Right lobe of liver (tissue), 6 donors: ENCODE measurements at regions not wholly inside any gene's neighbourhood (a gene's known extent, or its start where the extent isn't known, plus 50 kb on each side); places are given as distances from the start of the nearest gene placed in this dataset.
"Not testable (repeated sequence)": the region's sequence is repeated elsewhere in the genome, so short reads cannot be mapped to it uniquely, and the experiment has no call there.

ENCODE experiments used
- ATAC-seq, 4 donors: fragments of 200-7000 bp; cut with Tn5 transposase; one replicate each; pipeline ENCODE4 v1.9.1; 2020; ENCODE audit warnings: mild to moderate bottlenecking in 4 of 4, moderate library complexity in 4 of 4
- DNase-seq, 3 donors: peaks; one replicate each; pipeline ENCODE4 v3.0.0-alpha.2; 2020
- H3K27ac ChIP-seq, 3 donors: fragments of 200-600 bp; one replicate each; pipeline ENCODE4 v1.8.0; 2022
- H3K27me3 ChIP-seq, 2 donors: fragments of 200-600 bp; one replicate each; pipeline ENCODE4 v1.8.0; 2022
- H3K36me3 ChIP-seq, 4 donors: fragments of 200-600 bp; sonication (generic) in 1 of 4; one replicate each; pipeline versions ENCODE4 v1.5.1 to v1.8.0; 2017 to 2022; ENCODE audit warnings: control low read depth in 1 of 4
- H3K4me1 ChIP-seq, 4 donors: fragments of 200-600 bp; sonication (generic) in 1 of 4; one replicate each; pipeline versions ENCODE4 v1.5.1 to v1.8.0; 2017 to 2022; ENCODE audit warnings: control low read depth in 1 of 4
- H3K4me3 ChIP-seq, 3 donors: fragments of 200-600 bp; one replicate each; pipeline ENCODE4 v1.8.0; 2022
- H3K9me3 ChIP-seq, 4 donors: fragments of 200-600 bp; sonication (generic) in 1 of 4; one replicate each; pipeline versions ENCODE4 v1.5.1 to v1.8.0; 2017 to 2022; ENCODE audit warnings: control low read depth in 1 of 4
- CTCF ChIP-seq, 4 donors: fragments of 200-600 bp in 3 of 4; fragments of 450-650 bp in 1 of 4; IDR thresholded peaks; one replicate each; pipeline versions ENCODE4 v1.5.1 to v1.8.0; 2016 to 2022; ENCODE audit warnings: antibody characterized with exemption in 4 of 4, mild to moderate bottlenecking in 2 of 4
- WGBS: methylation state at CpG from one replicate; pipeline ENCODE4 v1.1.6; 2018; ENCODE audit warnings: low coverage, low lambda C conversion rate; ENCODE audit not compliant: insufficient coverage; ENCODE audit errors: missing lambda C conversion rate; 5-methylcytosine and 5-hydroxymethylcytosine counted together
- intact Hi-C, 2 donors: fragments of 100-400 bp; cut with DNase I; formaldehyde crosslinking; loops; one replicate each; pipeline versions ENCODE4 v1.11.2 to v1.14.1; 2022
- donor health status: DM: no; HTN: yes; CAD: no.
- donor health status: DM: no; HTN: no; CAD: no.
- donor health status: DM: no; HTN: no; CAD: no.
- donor health status: DM: no; HTN: yes; CAD: no.
- donor health status: DM: no; HTN: yes; CAD: no.

- H3K4me1 ChIP-seq, H3K9me3 ChIP-seq, H3K36me3 ChIP-seq, DNase-seq, intact Hi-C loops, H3K27ac ChIP-seq, ATAC-seq, H3K4me3 ChIP-seq, H3K27me3 ChIP-seq: not testable (repeated sequence)
- WGBS, result 76% methylated on average over 4 of the region's 7 CpGs
Observed at GRCh38 chr16:32947336-32947735, 246.7 kb upstream of the TP53TG3C start.

GRCh38 chr16:32946041-32946560, 247.9 kb upstream of the TP53TG3C start:
- H3K4me3 ChIP-seq, ATAC-seq, H3K9me3 ChIP-seq, H3K36me3 ChIP-seq, H3K4me1 ChIP-seq, H3K27ac ChIP-seq, DNase-seq, intact Hi-C loops, H3K27me3 ChIP-seq: not testable (repeated sequence)
- no CpG with 5 or more reads among the region's 10 CpGs for WGBS

- H3K9me3 ChIP-seq, H3K4me3 ChIP-seq, H3K4me1 ChIP-seq, intact Hi-C loops, H3K27ac ChIP-seq, H3K27me3 ChIP-seq, ATAC-seq, H3K36me3 ChIP-seq, DNase-seq: not testable (repeated sequence)
- WGBS, result 66% methylated on average over 5 of the region's 7 CpGs
Observed at GRCh38 chr16:32945311-32945710, 248.7 kb upstream of the TP53TG3C start.

- H3K9me3 ChIP-seq, intact Hi-C loops, H3K36me3 ChIP-seq, H3K27ac ChIP-seq, H3K4me3 ChIP-seq, DNase-seq, H3K4me1 ChIP-seq, ATAC-seq, H3K27me3 ChIP-seq: not testable (repeated sequence)
- no CpG with 5 or more reads among the region's 4 CpGs for WGBS
Observed at GRCh38 chr16:32939845-32940244, 254.2 kb upstream of the TP53TG3C start.

GRCh38 chr16:32937929-32938328, 256.1 kb upstream of the TP53TG3C start:
- DNase-seq, H3K9me3 ChIP-seq, H3K36me3 ChIP-seq, H3K4me1 ChIP-seq, H3K27ac ChIP-seq, H3K27me3 ChIP-seq, intact Hi-C loops, H3K4me3 ChIP-seq, ATAC-seq: not testable (repeated sequence)
- WGBS, result 40% methylated on average over 1 of the region's 10 CpGs

GRCh38 chr16:32932240-32933040, 256.5 kb upstream of the TP53TG3 start:
- H3K36me3 ChIP-seq, H3K27ac ChIP-seq, H3K27me3 ChIP-seq, H3K4me1 ChIP-seq, H3K4me3 ChIP-seq, H3K9me3 ChIP-seq, DNase-seq, intact Hi-C loops: not testable (repeated sequence)
- TF ChIP-seq CTCF (IDR thresholded peaks at IDR 0.05), result peak in 1 of 4 donors; percentile 12
- 42% methylated on average over 13 of the region's 16 CpGs for WGBS
- peak in 3 of 4 donors; percentile 14 to 52 (median 41) for ATAC-seq

GRCh38 chr16:32925192-32925591, 249.2 kb upstream of the TP53TG3 start:
- H3K36me3 ChIP-seq, intact Hi-C loops, H3K27me3 ChIP-seq, H3K9me3 ChIP-seq, H3K27ac ChIP-seq, H3K4me1 ChIP-seq, H3K4me3 ChIP-seq, ATAC-seq, DNase-seq: not testable (repeated sequence)
- no CpG with 5 or more reads among the region's 31 CpGs for WGBS

GRCh38 chr16:32922578-32922977, 246.6 kb upstream of the TP53TG3 start:
- H3K9me3 ChIP-seq, H3K4me1 ChIP-seq, DNase-seq, H3K27me3 ChIP-seq, intact Hi-C loops, H3K4me3 ChIP-seq, ATAC-seq, H3K36me3 ChIP-seq, H3K27ac ChIP-seq: not testable (repeated sequence)
- no CpG with 5 or more reads among the region's 9 CpGs for WGBS
